ENCODE measurements at regions not wholly inside any gene's neighbourhood (a gene's known extent, or its start where the extent isn't known, plus 50 kb on each side); places are given as distances from the start of the nearest gene placed in this dataset.

- no peaks in the 10 kb centered on the region for H3K9me2 ChIP-seq (ENCODE audit: insufficient read depth)
- Mint-ChIP-seq H3K36me3 (ENCODE audit: low read depth) (peaks cover 25% of the 10 kb centered on the region; the same call in 2 of the 3 replicates), H3K9me3 (peaks cover 23% of the 10 kb centered on the region), H3K27ac (no peak overlapping the region), H3K4me3 (no peak overlapping the region), H3K27me3 (ENCODE audit: insufficient read depth, low read depth, poor library complexity) (no peaks in the 10 kb centered on the region), H3K4me1 (no peaks in the 10 kb centered on the region)
- no peak overlapping the region for H2AFZ ChIP-seq
- DNase-seq (ENCODE audit: low spot score), result no peak
- no peaks in the 10 kb centered on the region for H3F3A ChIP-seq (replicated peaks; ENCODE audit: low read depth)
- H3K4me3 ChIP-seq, result no peak overlapping the region
- H3K36me3 ChIP-seq (ENCODE audit: insufficient read depth), result no peaks in the 10 kb centered on the region; the same call in 1 of the 2 replicates
- H3K79me2 ChIP-seq (replicated peaks; ENCODE audit: insufficient read depth), result peaks cover 12% of the 10 kb centered on the region; the same call in 1 of the 2 replicates
- no peaks in the 10 kb centered on the region for H4K20me1 ChIP-seq (replicated peaks; ENCODE audit: insufficient read depth)
- H3K27ac ChIP-seq (ENCODE audit: low read depth), result no peak overlapping the region
- H3K4me1 ChIP-seq (ENCODE audit: insufficient read depth), result no peaks in the 10 kb centered on the region
- H3K4me2 ChIP-seq, result no peak overlapping the region
- no peak for ATAC-seq
- TF ChIP-seq CTCF (conservative IDR thresholded peaks at IDR 0.05; ENCODE audit: low read depth in 2 of 2) (no peak), CREB1 (CRISPR knock-in tag; IDR thresholded peaks at IDR 0.05; ENCODE audit: low read depth) (no peak), EZH2phosphoT487 (IDR thresholded peaks at IDR 0.05; ENCODE audit: unreplicated experiment) (no peak), REST (IDR thresholded peaks at IDR 0.05; ENCODE audit: unreplicated experiment) (no peak), POLR2AphosphoS5 (IDR thresholded peaks at IDR 0.05; ENCODE audit: low read depth) (no peak), NANOG (IDR thresholded peaks at IDR 0.05; ENCODE audit: borderline replicate concordance) (no peak), EZH2 (IDR thresholded peaks at IDR 0.05; ENCODE audit: low read depth, unreplicated experiment) (no peak)
- H3K27me3 ChIP-seq (ENCODE audit: insufficient read depth), result no peaks in the 10 kb centered on the region
Observed at GRCh38 chr1:201769966-201770365, 59.0 kb upstream of the IPO9 start.

GRCh38 chr1:201771466-201771865 is 57.5 kb upstream of the IPO9 start:
- H3F3A ChIP-seq (replicated peaks; ENCODE audit: low read depth), result no peaks in the 10 kb centered on the region
- no peaks in the 10 kb centered on the region for H3K27me3 ChIP-seq (ENCODE audit: insufficient read depth)
- H3K4me3 ChIP-seq, result no peak overlapping the region
- H3K79me2 ChIP-seq (replicated peaks; ENCODE audit: insufficient read depth), result peaks cover 7% of the 10 kb centered on the region; the same call in 1 of the 2 replicates
- H3K27me3 Mint-ChIP-seq (ENCODE audit: insufficient read depth, low read depth, poor library complexity), result no peaks in the 10 kb centered on the region
- ATAC-seq (no peak), DNase-seq (ENCODE audit: low spot score) (no peak)
- H4K20me1 ChIP-seq (replicated peaks; ENCODE audit: insufficient read depth), result no peaks in the 10 kb centered on the region
- H3K36me3 ChIP-seq (ENCODE audit: insufficient read depth), result no peaks in the 10 kb centered on the region; the same call in 1 of the 2 replicates
- H3K4me3 Mint-ChIP-seq, result no peak overlapping the region
- H3K9me2 ChIP-seq (ENCODE audit: insufficient read depth), result no peaks in the 10 kb centered on the region
- H3K27ac Mint-ChIP-seq, result no peak overlapping the region
- no peaks in the 10 kb centered on the region for H3K4me1 ChIP-seq (ENCODE audit: insufficient read depth)
- no peak overlapping the region for H3K4me2 ChIP-seq
- no peak overlapping the region for H2AFZ ChIP-seq
- H3K4me1 Mint-ChIP-seq, result no peaks in the 10 kb centered on the region
- peaks cover 23% of the 10 kb centered on the region for H3K9me3 Mint-ChIP-seq
- H3K27ac ChIP-seq (ENCODE audit: low read depth), result no peak overlapping the region
- H3K36me3 Mint-ChIP-seq (ENCODE audit: low read depth), result peaks cover 22% of the 10 kb centered on the region; the same call in 2 of the 3 replicates
- TF ChIP-seq ZNF114 (CRISPR knock-in tag; IDR thresholded peaks at IDR 0.05), result no peak
- no peak for TF ChIP-seq JUNB (IDR thresholded peaks at IDR 0.05; ENCODE audit: unreplicated experiment)
- TF ChIP-seq, protein P1, sequence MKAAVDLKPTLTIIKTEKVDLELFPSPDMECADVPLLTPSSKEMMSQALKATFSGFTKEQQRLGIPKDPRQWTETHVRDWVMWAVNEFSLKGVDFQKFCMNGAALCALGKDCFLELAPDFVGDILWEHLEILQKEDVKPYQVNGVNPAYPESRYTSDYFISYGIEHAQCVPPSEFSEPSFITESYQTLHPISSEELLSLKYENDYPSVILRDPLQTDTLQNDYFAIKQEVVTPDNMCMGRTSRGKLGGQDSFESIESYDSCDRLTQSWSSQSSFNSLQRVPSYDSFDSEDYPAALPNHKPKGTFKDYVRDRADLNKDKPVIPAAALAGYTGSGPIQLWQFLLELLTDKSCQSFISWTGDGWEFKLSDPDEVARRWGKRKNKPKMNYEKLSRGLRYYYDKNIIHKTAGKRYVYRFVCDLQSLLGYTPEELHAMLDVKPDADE (IDR thresholded peaks at IDR 0.05), result no peak
- no peak for TF ChIP-seq ZNF331 (CRISPR knock-in tag; IDR thresholded peaks at IDR 0.05; ENCODE audit: low read depth)
- no peak for TF ChIP-seq NANOG (IDR thresholded peaks at IDR 0.05; ENCODE audit: borderline replicate concordance)
- no peak for TF ChIP-seq POLR2AphosphoS5 (IDR thresholded peaks at IDR 0.05; ENCODE audit: low read depth)
- no peak for TF ChIP-seq STAT1 (IDR thresholded peaks at IDR 0.05; ENCODE audit: unreplicated experiment)
- TF ChIP-seq REST (IDR thresholded peaks at IDR 0.05; ENCODE audit: unreplicated experiment), result no peak
- no peak for TF ChIP-seq CTCF (conservative IDR thresholded peaks at IDR 0.05; ENCODE audit: low read depth in 2 of 2)
- no peak for TF ChIP-seq CREB1 (CRISPR knock-in tag; IDR thresholded peaks at IDR 0.05; ENCODE audit: low read depth)
- no peak for TF ChIP-seq EZH2 (IDR thresholded peaks at IDR 0.05; ENCODE audit: low read depth, unreplicated experiment)
